K562 (cell line): ENCODE measurements at regions not wholly inside any gene's neighbourhood (a gene's known extent, or its start where the extent isn't known, plus 50 kb on each side); places are given as distances from the start of the nearest gene placed in this dataset.

ENCODE experiments used
- ATAC-seq: fragments of 200-7000 bp; cut with Tn5 transposase; 3 replicates; pipeline ENCODE4 v1.9.1; 2020; ENCODE audit warnings: moderate library complexity
- BruUV-seq: library from RNA; stranded (reverse); fragments of 400-500 nt; replicated peaks from 2 replicates; lab custom pipeline; 2021; lab: Mats Ljungman, UMichigan
- CTCF ChIA-PET: fragments of 300-600 bp; formaldehyde crosslinking; extraction: SDS; loops from one replicate; lab custom pipeline; 2021; ENCODE audit warnings: low intra/inter-chr PET ratio; lab: Yijun Ruan, JAX
- POLR2A ChIA-PET: fragments of 300-600, 350-650 bp; sonication (Branson Sonifier 250); formaldehyde crosslinking; extraction: SDS; loops from one replicate; lab custom pipeline; 2021; ENCODE audit warnings: antibody characterized with exemption, inconsistent platforms; lab: Yijun Ruan, JAX
- DNase-seq, 4 experiments: peaks; one replicate each; pipeline versions ENCODE4 v3.0.0 to v3.0.0-alpha.2; 2011 to 2018; ENCODE audit warnings: low spot score in 3 of 4, mixed read lengths in 3 of 4; ENCODE audit errors: extremely low read depth in 1 of 4
- FAIRE-seq: peaks from 2 replicates; lab custom pipeline; 2011; peaks lifted over from hg19 to GRCh38; lab: Jason Lieb, UNC
- H2AFZ ChIP-seq: 2 replicates; pipeline ENCODE4 v1.6.0; 2011; ENCODE audit warnings: low read depth, low read length, control low read depth, inconsistent platforms
- H3K27ac ChIP-seq: fragments of 200-600 bp; 3 replicates; pipeline ENCODE4 v1.8.0; 2011; ENCODE audit warnings: low read depth, mild to moderate bottlenecking, control low read depth, inconsistent platforms, low read length, moderate library complexity, mixed read lengths; ENCODE audit errors: extremely low read depth
- H3K27me3 ChIP-seq, 2 experiments: fragments of 300-600 bp in 1 of 2; 2 replicates in 1 of 2; 3 replicates in 1 of 2; pipeline versions ENCODE4 v1.6.0 to v1.8.0; 2011; ENCODE audit warnings: inconsistent platforms in 2 of 2, low read length in 2 of 2, mild to moderate bottlenecking in 1 of 2, mixed read lengths in 1 of 2, moderate library complexity in 1 of 2; ENCODE audit not compliant: control insufficient read depth in 2 of 2, insufficient read depth in 2 of 2
- H3K36me3 ChIP-seq: fragments of 300-600 bp; 3 replicates; pipeline ENCODE4 v1.8.0; 2011; ENCODE audit warnings: mild to moderate bottlenecking, low read length, inconsistent platforms; ENCODE audit not compliant: control insufficient read depth, insufficient read depth
- H3K4me1 ChIP-seq, 2 experiments: fragments of 200-600 bp in 1 of 2; replicated peaks in 1 of 2; 2 replicates in 1 of 2; 3 replicates in 1 of 2; pipeline versions ENCODE4 v1.5.1 to v1.8.0; 2011; ENCODE audit warnings: inconsistent platforms in 2 of 2, low read length in 2 of 2, mild to moderate bottlenecking in 1 of 2, mixed read lengths in 1 of 2, moderate library complexity in 1 of 2; ENCODE audit not compliant: control insufficient read depth in 2 of 2, insufficient read depth in 2 of 2
- H3K4me2 ChIP-seq: 2 replicates; pipeline ENCODE4 v1.6.1; 2011; ENCODE audit warnings: low read length, control low read depth, inconsistent platforms, mixed read lengths; ENCODE audit not compliant: insufficient read depth
- H3K4me3 ChIP-seq: fragments of 200-600 bp; sonication (generic), shearing (Covaris generic); 2 replicates; pipeline ENCODE4 v1.5.1; 2016; ENCODE audit warnings: control low read depth, inconsistent platforms
- H3K79me2 ChIP-seq: fragments of 200-600 bp; 3 replicates; pipeline ENCODE4 v1.8.0; 2011; ENCODE audit warnings: low read length, inconsistent platforms; ENCODE audit not compliant: control insufficient read depth, insufficient read depth
- H3K9ac ChIP-seq, 2 experiments: 2 replicates each; pipeline versions ENCODE4 v1.6.0 to v1.6.1; 2011; ENCODE audit warnings: low read depth in 2 of 2, low read length in 2 of 2, control low read depth in 1 of 2, inconsistent platforms in 1 of 2, mild to moderate bottlenecking in 1 of 2, mixed read lengths in 1 of 2; ENCODE audit not compliant: insufficient read depth in 1 of 2
- H3K9me1 ChIP-seq: one replicate; pipeline ENCODE4 v1.6.0; 2011; ENCODE audit warnings: inconsistent platforms, mild to moderate bottlenecking, low read length, moderate library complexity; ENCODE audit not compliant: control insufficient read depth, insufficient read depth
- H3K9me3 ChIP-seq: replicated peaks from 2 replicates; pipeline ENCODE4 v1.5.1; 2011; ENCODE audit warnings: low read depth, low read length, inconsistent platforms; ENCODE audit not compliant: control insufficient read depth, insufficient read depth
- H4K20me1 ChIP-seq: replicated peaks from 2 replicates; pipeline ENCODE4 v1.6.1; 2011; ENCODE audit warnings: low read length, inconsistent platforms, mixed read lengths; ENCODE audit not compliant: control insufficient read depth, insufficient read depth
- ARID2 ChIP-seq: fragments of 450-650 bp; IDR thresholded peaks from 2 replicates; pipeline ENCODE4 v1.6.1; 2017; ENCODE audit warnings: antibody characterized with exemption, mild to moderate bottlenecking
- EP300 ChIP-seq: IDR thresholded peaks from 2 replicates; pipeline ENCODE4 v1.6.1; 2012; ENCODE audit warnings: low read length, improper control_type of control experiment
- FOXJ2 ChIP-seq: fragments of 200-800 bp; sonication (Bioruptor generic); IDR thresholded peaks from 2 replicates; pipeline ENCODE4 v1.6.1; 2016; ENCODE audit warnings: missing genetic modification characterization, missing compliant biosample characterization
- HINFP ChIP-seq: fragments of 450-650 bp; conservative IDR thresholded peaks from 2 replicates; pipeline ENCODE4 v1.6.1; 2016; ENCODE audit warnings: missing genetic modification characterization, low read depth, mild to moderate bottlenecking, control low read depth, missing compliant biosample characterization
- NR4A1 ChIP-seq, 2 experiments: fragments of 250-450 bp in 1 of 2; fragments of 450-650 bp in 1 of 2; sonication (Bioruptor Pico) in 1 of 2; IDR thresholded peaks; 2 replicates each; pipeline versions ENCODE4 v1.4.0 to v1.6.1; 2016 to 2020; ENCODE audit warnings: mild to moderate bottlenecking in 2 of 2, missing compliant biosample characterization in 1 of 2, missing genetic modification characterization in 1 of 2, moderate library complexity in 1 of 2
- YBX1 ChIP-seq: fragments of 450-650 bp; IDR thresholded peaks from 2 replicates; pipeline ENCODE4 v1.7.1; 2016; ENCODE audit warnings: mild to moderate bottlenecking
- ZNF217 ChIP-seq: sonication (generic); formaldehyde crosslinking; IDR thresholded peaks from 2 replicates; pipeline ENCODE4 v1.8.0; 2022; ENCODE audit warnings: mild to moderate bottlenecking, missing genetic modification reagents
- ZNF584 ChIP-seq: fragments of 200-800 bp; sonication (Bioruptor generic); IDR thresholded peaks from 2 replicates; pipeline ENCODE4 v1.6.1; 2016; ENCODE audit warnings: low read depth, mild to moderate bottlenecking, missing genetic modification characterization, missing compliant biosample characterization
- ZNF717 ChIP-seq: fragments of 250-450 bp; sonication (Bioruptor Pico); IDR thresholded peaks from 2 replicates; pipeline ENCODE4 v1.5.0; 2021
- WGBS: fragments of 100-300 bp; shearing (Covaris generic); methylation state at CpG from one replicate; pipeline ENCODE4 v1.1.6; 2016; ENCODE audit warnings: low coverage, mixed read lengths; ENCODE audit not compliant: insufficient coverage; ENCODE audit errors: missing lambda C conversion rate; 5-methylcytosine and 5-hydroxymethylcytosine counted together
- in situ Hi-C: fragments of 300-500 bp; cut with MboI; formaldehyde crosslinking; loops from 4 replicates; pipeline ENCODE4 v1.15.0; 2018; ENCODE audit warnings: inconsistent platforms, mixed read lengths
- intact Hi-C: fragments of 100-400 bp; cut with micrococcal nuclease; formaldehyde crosslinking; loops from 2 replicates; pipeline ENCODE4 v1.14.2; 2022
- TF ChIP-seq, protein P1 (sequence below), 2 experiments: fragments of 450-650 bp; IDR thresholded peaks; 2 replicates each; pipeline ENCODE4 v1.6.1; 2016; ENCODE audit warnings: mild to moderate bottlenecking in 2 of 2, borderline replicate concordance in 1 of 2, low read depth in 1 of 2, moderate library complexity in 1 of 2

DNA sequence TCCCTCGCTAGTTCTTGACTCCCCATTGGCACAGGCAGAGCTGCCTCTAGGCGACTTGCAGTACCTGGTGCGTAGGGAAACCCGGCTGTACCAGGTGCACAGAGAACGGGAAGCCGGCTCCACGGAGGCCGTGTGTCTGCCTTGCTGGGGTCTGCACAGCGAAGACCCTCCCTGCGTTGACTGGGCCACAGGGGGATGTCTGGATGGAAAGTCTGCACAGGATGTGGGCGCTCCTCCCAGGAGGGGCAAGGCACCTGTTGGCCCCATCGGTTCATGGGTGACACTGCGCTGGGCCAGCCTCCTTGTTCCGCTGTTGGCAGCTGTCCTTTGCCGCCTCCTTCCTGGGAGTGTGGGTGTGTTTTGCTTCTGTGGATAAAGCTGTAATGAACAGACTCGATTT is 138.3 kb downstream of the TEX29 start (continued):
- no peak for TF ChIP-seq HINFP (tag)
- TF ChIP-seq ARID2 = no peak
- no peak for TF ChIP-seq ZNF584 (CRISPR knock-in tag)

DNA sequence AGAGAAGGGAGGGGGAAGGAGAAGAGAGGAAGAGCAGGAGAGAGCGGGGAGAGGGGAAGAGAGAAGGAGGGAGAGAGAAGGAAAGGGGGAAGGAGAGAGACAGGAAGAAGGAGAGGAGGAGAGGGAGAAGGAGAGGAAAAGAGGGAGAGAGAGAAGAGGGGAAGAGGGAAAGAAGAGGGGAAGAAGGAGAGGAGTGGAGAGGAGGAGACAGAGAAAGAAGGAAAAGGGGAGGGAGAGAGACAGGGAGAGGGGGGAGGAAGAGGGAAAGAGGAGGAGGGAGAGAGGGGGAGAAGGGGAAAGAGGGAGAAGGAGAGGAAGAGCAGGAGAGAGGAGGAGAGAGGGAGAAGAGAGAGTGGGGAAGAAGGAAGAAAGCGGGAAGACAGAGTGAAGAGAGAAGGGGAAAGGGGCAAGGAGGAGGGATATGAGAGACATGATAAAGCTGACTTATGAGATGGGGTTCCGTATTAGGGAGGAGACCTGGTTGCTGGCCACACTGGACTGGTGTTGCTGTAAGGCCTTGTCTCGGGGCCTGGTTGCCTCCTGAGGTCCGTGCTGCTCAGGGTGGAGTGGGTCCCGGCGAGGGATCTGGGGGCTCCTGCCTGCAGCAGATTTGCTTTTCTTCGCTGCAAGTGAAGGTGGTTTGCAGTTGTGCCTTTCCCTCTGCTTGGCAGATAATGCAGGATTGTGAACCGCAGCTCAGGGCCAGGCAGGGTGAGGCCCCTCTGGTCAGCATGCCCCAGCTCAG is 139.5 kb downstream of the TEX29 start:
- H4K20me1 ChIP-seq = no peaks in the 10 kb centered on the region
- ChIA-PET POLR2A (interaction anchor here (0.6 kb wide), 2 partner anchors 47 to 589 kb away, joined by 3 read pairs; no protein-coding TSS in a partner anchor), CTCF (interaction anchor here (0.7 kb wide), 1 partner anchor 1238 kb away, joined by 3 read pairs; no protein-coding TSS in a partner anchor)
- H3K9me3 ChIP-seq = no peaks in the 10 kb centered on the region
- no peak for FAIRE-seq
- H3K36me3 ChIP-seq = no peaks in the 10 kb centered on the region
- BruUV-seq = no TSS peak
- H2AFZ ChIP-seq = no peak overlapping the region
- DNase-seq = no peak
- no peaks in the 10 kb centered on the region for H3K79me2 ChIP-seq
- no peak overlapping the region for H3K4me2 ChIP-seq
- no peaks in the 10 kb centered on the region for H3K9me1 ChIP-seq
- 0% methylated on average over 3 of the region's 9 CpGs for WGBS
- intact Hi-C loops (no loop called here), in situ Hi-C loops (no loop called here)
- no peak overlapping the region for H3K27ac ChIP-seq
- H3K27me3 ChIP-seq = peaks cover 2 to 38% of the 10 kb centered on the region in 2 experiments; a peak in 4 of 5 replicates
- no peak; the same call in 2 of the 3 replicates for ATAC-seq
- no peaks in the 10 kb centered on the region; a peak in 1 of 5 replicates for H3K4me1 ChIP-seq
- H3K4me3 ChIP-seq = no peak overlapping the region
- no peak overlapping the region; a peak in 1 of 4 replicates for H3K9ac ChIP-seq
- TF ChIP-seq ZNF217 (CRISPR knock-in tag) (no peak), EP300 (no peak), NR4A1 (CRISPR knock-in tag; IDR thresholded peaks at IDR 0.05) (no peak), NR4A1 (tag; IDR thresholded peaks at IDR 0.05) (no peak), YBX1 (no peak), FOXJ2 (tag) (no peak), ZNF717 (CRISPR knock-in tag) (no peak)
- TF ChIP-seq, protein P1, sequence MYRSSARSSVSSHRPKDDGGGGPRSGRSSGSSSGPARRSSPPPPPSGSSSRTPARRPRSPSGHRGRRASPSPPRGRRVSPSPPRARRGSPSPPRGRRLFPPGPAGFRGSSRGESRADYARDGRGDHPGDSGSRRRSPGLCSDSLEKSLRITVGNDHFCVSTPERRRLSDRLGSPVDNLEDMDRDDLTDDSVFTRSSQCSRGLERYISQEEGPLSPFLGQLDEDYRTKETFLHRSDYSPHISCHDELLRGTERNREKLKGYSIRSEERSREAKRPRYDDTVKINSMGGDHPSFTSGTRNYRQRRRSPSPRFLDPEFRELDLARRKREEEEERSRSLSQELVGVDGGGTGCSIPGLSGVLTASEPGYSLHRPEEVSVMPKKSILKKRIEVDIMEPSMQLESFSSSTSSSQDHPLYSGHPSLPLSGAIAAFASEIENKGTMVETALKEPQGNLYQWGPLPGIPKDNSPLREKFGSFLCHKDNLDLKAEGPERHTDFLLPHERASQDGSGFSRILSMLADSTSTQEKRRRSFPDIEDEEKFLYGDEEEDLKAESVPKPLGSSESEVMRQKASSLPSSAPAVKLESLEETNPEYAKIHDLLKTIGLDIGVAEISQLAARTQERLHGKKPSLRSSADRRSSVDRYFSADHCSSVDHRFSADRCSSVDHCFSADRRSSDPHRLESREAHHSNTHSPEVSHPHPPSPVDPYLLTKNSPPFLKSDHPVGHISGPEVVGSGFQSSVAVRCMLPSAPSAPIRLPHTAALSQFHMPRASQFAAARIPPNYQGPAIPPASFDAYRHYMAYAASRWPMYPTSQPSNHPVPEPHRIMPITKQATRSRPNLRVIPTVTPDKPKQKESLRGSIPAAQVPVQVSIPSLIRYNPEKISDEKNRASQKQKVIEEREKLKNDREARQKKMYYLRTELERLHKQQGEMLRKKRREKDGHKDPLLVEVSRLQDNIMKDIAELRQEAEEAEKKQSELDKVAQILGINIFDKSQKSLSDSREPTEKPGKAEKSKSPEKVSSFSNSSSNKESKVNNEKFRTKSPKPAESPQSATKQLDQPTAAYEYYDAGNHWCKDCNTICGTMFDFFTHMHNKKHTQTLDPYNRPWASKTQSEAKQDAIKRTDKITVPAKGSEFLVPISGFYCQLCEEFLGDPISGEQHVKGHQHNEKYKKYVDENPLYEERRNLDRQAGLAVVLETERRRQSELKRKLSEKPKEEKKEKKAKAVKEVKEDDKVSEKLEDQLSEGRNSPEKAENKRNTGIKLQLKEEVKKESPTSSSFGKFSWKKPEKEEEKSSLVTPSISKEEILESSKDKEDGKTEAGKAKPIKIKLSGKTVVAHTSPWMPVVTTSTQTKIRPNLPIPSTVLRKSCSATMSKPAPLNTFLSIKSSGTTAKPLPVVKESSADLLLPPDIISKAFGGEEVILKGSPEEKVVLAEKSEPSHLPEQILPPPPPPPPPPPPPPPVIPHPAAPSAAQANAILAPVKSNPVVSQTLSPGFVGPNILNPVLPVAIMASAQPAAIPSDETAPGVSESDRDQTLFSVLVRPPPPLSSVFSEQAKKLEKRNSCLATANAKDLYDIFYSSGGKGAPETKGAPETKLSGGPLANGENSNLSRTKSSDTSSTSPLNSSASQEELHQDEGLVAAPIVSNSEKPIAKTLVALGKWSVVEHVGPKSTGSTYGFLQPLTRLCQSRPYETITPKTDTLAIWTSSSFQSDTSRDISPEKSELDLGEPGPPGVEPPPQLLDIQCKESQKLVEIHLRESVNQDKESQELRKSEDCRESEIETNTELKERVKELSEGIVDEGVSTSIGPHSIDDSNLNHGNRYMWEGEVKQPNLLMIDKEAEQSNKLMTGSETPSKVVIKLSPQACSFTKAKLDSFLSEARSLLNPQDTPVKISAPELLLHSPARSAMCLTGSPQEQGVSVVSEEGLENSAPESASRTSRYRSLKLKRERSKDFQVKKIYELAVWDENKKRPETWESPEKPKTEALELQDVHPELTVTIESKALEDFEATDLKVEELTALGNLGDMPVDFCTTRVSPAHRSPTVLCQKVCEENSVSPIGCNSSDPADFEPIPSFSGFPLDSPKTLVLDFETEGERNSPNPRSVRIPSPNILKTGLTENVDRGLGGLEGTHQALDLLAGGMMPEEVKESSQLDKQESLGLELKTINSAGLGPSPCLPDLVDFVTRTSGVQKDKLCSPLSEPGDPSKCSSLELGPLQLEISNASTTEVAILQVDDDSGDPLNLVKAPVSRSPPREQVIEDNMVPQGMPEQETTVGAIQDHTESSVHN (IDR thresholded peaks at IDR 0.05; ENCODE audit: borderline replicate concordance in 1 of 2, low read depth in 1 of 2) = no peak
